ENCODE measurements at regions not wholly inside any gene's neighbourhood (a gene's known extent, or its start where the extent isn't known, plus 50 kb on each side); places are given as distances from the start of the nearest gene placed in this dataset.
A peak's percentile ranks its signal among the peaks of the same experiment; 100 is the strongest.
"Not testable (repeated sequence)": the region's sequence is repeated elsewhere in the genome, so short reads cannot be mapped to it uniquely, and the experiment has no call there.

- no peak for DNase-seq
Measured at GRCh38 chr2:193371200-193371599, 1176.5 kb upstream of the TMEFF2 start.

DNA sequence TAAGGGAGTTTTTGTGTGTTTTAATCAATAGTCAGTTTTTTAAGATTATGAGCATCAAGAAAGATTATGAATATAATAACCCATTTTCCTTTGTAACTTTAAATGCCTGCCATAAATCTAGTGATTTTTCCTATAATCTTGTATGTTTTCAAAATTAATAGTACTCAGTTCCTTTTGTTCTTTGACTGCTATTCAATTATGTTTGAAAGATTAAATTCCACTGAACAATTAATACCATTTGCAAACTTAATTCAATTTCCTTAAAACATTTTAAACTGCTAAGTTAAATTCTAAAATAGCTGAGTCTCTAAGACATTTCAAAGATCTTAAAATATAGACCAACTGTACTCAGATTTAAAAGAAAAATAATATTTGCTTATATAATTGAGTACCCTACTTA is 1173.9 kb upstream of the TMEFF2 start:
- no peak for DNase-seq

GRCh38 chr2:193357508-193357907 is 1162.8 kb upstream of the TMEFF2 start:
- DNase-seq: no peak

DNA sequence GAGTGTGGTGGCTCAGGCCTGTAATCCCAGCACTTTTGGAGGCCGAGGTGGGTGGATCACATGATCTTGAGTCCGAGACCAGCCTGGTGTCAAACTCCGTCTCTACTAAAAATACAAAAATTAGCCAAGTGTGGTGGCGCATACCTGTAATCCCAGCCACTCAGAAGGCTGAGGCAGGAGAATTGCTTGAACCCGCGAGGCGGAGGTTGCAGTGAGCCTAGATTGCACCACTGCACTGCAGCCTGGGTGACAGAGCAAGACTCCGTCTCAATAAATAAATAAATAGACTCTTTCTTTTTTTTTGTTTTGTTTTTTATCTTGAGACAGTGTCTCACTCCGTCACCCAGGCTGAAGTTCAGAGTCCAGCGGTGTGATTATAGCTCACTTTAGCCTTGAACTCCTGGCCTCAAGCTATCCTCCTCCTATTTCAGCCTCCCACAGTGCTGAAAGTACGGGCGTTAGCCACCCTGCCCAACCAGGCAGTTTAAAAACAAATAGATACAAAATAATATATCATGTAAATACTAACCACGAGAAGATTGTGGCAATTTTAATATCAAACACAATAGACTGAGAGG is 1158.0 kb upstream of the TMEFF2 start:
- DNase-seq: not testable (repeated sequence)

DNA sequence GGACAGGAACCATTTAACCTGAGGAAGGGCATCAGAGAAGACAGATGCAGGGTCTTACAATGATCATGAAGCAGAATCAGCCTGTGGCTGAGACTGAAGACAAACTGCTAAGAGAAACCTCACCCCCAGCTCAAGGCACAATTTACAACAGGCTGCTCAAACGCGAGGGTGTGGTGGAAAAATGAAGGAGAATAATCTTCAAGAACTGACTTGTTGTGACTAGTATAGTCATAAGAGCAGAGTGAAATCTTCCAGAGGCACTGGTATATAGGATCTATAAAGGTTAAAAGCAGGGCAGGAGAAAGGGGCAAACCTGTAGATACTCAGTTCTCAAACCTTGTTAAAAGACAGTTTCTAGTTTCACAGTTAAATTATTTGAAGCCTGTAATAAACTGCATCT is 1155.8 kb upstream of the TMEFF2 start:
- no peak for DNase-seq

GRCh38 chr2:193349642-193350041 is 1154.9 kb upstream of the TMEFF2 start:
- no peak for DNase-seq

- no peak for DNase-seq
Measured at GRCh38 chr2:193348055-193348454, 1153.3 kb upstream of the TMEFF2 start.

- no peak for DNase-seq
Measured at GRCh38 chr2:193336781-193337180, 1142.0 kb upstream of the TMEFF2 start.

GRCh38 chr2:193334401-193334800 is 1139.7 kb upstream of the TMEFF2 start:
- no peak for DNase-seq

GRCh38 chr2:193333539-193333938 is 1138.8 kb upstream of the TMEFF2 start:
- no peak for DNase-seq

DNA sequence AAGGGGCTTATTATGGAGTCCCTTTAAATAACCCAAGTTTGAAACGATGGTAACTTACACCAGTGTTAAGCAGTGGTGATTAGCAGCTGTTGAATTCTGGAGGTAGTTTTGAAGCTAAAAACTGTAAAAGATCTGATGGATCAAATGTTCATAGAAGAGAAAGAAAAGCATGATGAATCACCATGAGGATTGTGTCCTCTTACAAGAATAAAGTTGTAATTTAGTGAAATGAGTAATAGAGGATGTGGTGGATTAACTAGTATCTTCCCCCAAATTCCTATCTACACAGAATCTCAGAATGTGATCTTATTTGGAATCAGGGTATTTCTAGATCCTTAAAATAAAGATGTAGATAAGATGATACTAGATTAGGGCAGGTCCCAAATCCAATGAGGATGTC is 1138.2 kb upstream of the TMEFF2 start:
- no peak for DNase-seq

DNA sequence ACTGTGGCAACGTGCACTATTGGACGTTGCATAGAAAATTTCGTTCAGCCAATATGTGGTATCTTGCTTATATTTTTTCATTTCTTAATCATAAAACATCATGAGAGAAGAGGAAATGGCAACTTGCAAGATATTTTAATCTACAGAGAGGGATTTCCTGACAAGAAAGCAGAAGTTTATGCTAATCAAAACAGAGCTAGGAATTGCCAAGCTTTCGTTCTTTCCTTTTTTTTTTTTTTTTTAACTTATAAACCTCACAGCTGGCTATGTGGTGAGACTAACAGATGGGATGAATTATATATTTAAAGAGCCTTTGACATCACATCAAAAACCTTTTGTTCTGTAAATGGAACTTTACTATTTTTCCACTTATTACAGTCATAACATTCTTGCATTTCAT is 1136.9 kb upstream of the TMEFF2 start:
- peak; percentile 7 to 67 for DNase-seq

DNA sequence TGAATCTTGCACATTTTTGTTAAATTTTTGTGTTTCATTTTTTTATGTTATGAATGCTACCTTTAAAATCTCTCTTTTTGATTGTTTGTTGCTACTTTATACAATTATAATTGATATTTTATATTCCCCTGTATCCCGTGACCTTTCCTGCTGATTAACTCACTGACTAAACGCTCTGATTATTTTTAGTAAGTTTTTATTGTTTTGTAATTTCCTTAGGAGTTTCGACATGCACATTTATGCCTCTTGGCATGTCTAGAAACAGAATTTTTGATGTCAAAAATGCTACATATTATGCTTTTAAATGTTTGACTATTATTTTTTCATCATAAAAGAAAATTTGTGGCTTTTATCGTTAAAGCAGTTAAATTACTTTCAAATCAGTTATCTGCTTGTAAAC is 1131.6 kb upstream of the TMEFF2 start:
- peak in 1 of 2 donors; percentile 62 for DNase-seq

GRCh38 chr2:193315428-193316091 is 1120.8 kb upstream of the TMEFF2 start:
- no peak for DNase-seq

- DNase-seq: no peak
Measured at GRCh38 chr2:193303464-193303863, 1108.7 kb upstream of the TMEFF2 start.

- DNase-seq: no peak
Measured at GRCh38 chr2:193294371-193294770, 1099.6 kb upstream of the TMEFF2 start.

- no peak for DNase-seq
Measured at GRCh38 chr2:193279361-193279760, 1084.6 kb upstream of the TMEFF2 start.

GRCh38 chr2:193276988-193277387 is 1082.3 kb upstream of the TMEFF2 start:
- DNase-seq: no peak

DNA sequence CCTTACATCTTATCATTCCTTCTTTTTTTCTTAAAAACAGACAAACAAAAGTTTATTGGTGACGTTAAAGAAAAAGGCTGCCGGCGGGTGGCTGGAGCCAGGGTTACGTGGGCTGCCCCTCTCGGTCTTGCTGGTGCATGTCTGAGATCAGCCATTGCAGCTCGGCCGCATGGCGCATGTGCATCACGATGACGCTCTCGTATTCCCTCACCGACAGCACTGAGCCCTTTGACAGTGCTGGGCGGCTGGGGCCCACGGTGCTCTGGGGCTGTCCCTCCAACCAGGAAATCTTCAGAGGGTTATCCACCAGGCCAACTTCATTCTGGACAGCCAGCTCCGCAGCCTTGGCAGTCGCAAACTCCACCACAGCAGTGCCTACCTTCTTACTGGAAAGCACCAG is 1081.8 kb upstream of the TMEFF2 start:
- DNase-seq: no peak

DNA sequence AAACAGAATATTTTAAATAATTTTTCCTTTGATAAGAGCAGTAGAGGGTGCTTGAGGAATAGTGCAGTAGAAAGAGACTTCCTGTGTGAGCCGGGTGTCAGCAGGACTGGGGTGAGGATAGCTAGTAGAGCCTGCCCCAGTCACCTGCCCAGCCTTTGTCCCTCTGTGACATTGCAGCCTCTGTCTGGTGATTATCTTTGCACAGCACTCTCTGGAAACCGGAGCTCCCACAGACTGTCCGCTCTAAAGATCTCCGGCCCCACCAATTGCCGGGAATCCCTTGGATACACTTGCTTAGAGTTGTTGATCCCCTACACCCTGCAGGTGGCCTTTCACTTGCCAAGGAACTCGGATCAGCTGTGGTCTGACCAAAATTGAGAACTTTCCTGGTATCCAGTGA is 1081.3 kb upstream of the TMEFF2 start:
- DNase-seq: no peak

- DNase-seq: peak; percentile 65 to 70
Measured at GRCh38 chr2:193272011-193272410, 1077.3 kb upstream of the TMEFF2 start.

DNA sequence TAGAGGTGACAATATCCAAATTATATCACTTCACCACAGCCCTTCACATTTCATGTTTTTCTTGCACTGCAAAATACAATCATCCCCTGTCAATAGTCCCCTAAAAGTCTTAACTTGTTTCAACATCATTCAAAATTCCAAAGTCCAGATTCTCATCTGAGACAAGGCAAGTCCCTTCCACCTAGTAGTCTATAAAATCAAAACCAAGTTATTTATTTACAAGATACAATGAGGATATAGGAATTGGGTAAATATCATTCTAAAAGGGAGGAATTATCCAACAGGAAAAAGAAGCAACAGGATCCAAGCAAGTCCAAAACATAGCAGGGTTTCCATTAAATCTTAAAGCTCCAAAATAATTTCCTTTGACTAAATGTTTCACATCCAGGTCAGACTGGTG is 1076.1 kb upstream of the TMEFF2 start:
- DNase-seq: no peak

DNA sequence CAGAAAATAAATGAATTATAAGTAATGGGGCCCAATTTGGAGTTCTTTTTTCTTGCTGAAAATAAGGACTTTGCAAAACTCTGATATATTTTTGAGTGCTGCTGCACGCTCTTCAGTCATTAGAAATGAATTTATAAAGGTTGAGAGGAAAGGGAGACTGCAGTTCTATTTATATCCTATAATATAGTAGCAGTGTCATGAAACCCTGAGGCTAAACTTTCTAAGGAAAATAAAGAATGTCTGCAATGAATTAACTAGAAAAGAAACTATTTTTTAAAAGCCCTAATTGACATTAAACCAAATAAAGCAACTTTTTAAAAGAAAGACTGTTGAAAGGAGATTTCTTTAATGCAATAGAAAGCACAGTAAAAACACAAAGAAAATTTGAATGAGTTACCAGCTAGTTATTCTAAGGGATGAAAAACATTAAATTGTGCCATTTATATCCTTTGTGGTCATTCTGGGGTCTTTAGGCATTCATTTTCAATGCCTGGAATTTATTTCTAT is 1072.8 kb upstream of the TMEFF2 start:
- no peak for DNase-seq

DNA sequence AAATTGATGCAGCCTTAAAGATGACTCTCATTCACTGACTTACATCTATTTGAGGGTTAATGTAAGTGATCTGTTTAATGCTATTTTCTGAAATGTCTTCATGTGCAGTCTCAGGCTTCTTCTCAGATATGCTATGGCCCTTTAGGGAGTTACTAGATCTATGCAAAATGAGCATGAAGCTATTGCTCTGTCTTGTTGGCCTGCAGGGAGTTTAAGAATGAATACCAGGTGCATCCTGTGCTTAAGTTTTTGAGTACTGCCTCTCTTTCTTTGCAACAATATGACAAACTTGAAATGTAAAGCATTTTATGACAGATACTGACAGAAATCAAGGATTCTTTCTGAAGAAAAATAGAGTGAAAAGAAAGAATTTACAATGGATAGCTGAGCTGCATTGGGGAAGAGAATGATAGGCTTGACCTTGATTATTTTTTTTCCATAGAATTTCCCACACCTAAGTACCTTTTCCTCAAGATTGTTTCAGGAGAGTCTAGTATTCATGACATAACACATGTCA is 1058.3 kb upstream of the TMEFF2 start:
- no peak for DNase-seq

All from inflammatory macrophage (primary cell).